H1 (cell line): ENCODE measurements at regions not wholly inside any gene's neighbourhood (a gene's known extent, or its start where the extent isn't known, plus 50 kb on each side); places are given as distances from the start of the nearest gene placed in this dataset.

Source experiments
- CTCF ChIA-PET: fragments of 300-600 bp; sonication (Branson Sonifier 250); formaldehyde crosslinking; loops from one replicate; lab custom pipeline; 2021; ENCODE audit not compliant: partially characterized antibody; lab: Charles Lee
- POLR2A ChIA-PET: fragments of 300-600 bp; sonication (Branson Sonifier 250); formaldehyde crosslinking; loops from one replicate; lab custom pipeline; 2021; ENCODE audit warnings: inconsistent platforms; ENCODE audit not compliant: partially characterized antibody; lab: Charles Lee
- DNase-seq, 2 experiments: peaks; one replicate each; pipeline versions ENCODE4 v3.0.0 to v3.0.0-alpha.2; 2010 to 2022; ENCODE audit warnings: low spot score in 2 of 2, low read depth in 1 of 2, mixed read lengths in 1 of 2
- FAIRE-seq: peaks from 2 replicates; lab custom pipeline; 2011; peaks lifted over from hg19 to GRCh38; lab: Jason Lieb, UNC
- H2AFZ ChIP-seq: 2 replicates; pipeline ENCODE4 v1.8.1; 2012; ENCODE audit warnings: low read length, inconsistent platforms
- H2AK5ac ChIP-seq: 2 replicates; pipeline ENCODE4 v1.6.1; 2013; ENCODE audit warnings: low read depth, low read length
- H2BK120ac ChIP-seq: replicated peaks from 2 replicates; pipeline ENCODE3; 2013; ENCODE audit warnings: low read depth, low read length, inconsistent platforms
- H2BK12ac ChIP-seq: 2 replicates; pipeline ENCODE4 v1.6.1; 2013; ENCODE audit warnings: low read depth, low read length
- H2BK15ac ChIP-seq: 2 replicates; pipeline ENCODE4 v1.6.1; 2013; ENCODE audit warnings: low read length
- H2BK20ac ChIP-seq: 2 replicates; pipeline ENCODE4 v1.6.1; 2013; ENCODE audit warnings: low read length
- H2BK5ac ChIP-seq: 2 replicates; pipeline ENCODE4 v1.6.1; 2013; ENCODE audit warnings: low read depth, low read length
- H3K14ac ChIP-seq: 2 replicates; pipeline ENCODE4 v1.6.1; 2013; ENCODE audit warnings: inconsistent platforms; ENCODE audit not compliant: insufficient read length
- H3K18ac ChIP-seq: 2 replicates; pipeline ENCODE4 v1.6.1; 2013; ENCODE audit warnings: low read length; ENCODE audit errors: extremely low read depth
- H3K23ac ChIP-seq: 2 replicates; pipeline ENCODE4 v1.6.1; 2013; ENCODE audit warnings: inconsistent platforms; ENCODE audit not compliant: insufficient read length
- H3K23me2 ChIP-seq: 2 replicates; pipeline ENCODE4 v1.6.1; 2013; ENCODE audit warnings: low read depth, low read length
- H3K27ac ChIP-seq: 2 replicates; pipeline ENCODE4 v1.6.1; 2011; ENCODE audit warnings: low read depth, low read length, inconsistent platforms
- H3K27me3 ChIP-seq, 4 experiments: replicated peaks in 1 of 4; 1 replicate in 1 of 4; 2 replicates in 3 of 4; pipeline versions ENCODE4 v1.6.1 to v1.8.1; 2011 to 2013; ENCODE audit warnings: low read length in 3 of 4, mild to moderate bottlenecking in 3 of 4, inconsistent platforms in 2 of 4, mixed read lengths in 2 of 4, moderate library complexity in 1 of 4; ENCODE audit not compliant: control insufficient read depth in 3 of 4, insufficient read depth in 3 of 4; ENCODE audit errors: extremely low read depth in 1 of 4
- H3K36me3 ChIP-seq, 4 experiments: 2 replicates each; pipeline versions ENCODE4 v1.6.1 to v1.8.1; 2011 to 2013; ENCODE audit warnings: mild to moderate bottlenecking in 4 of 4, low read length in 3 of 4, moderate library complexity in 2 of 4, control low read depth in 1 of 4, inconsistent platforms in 1 of 4; ENCODE audit not compliant: insufficient read depth in 4 of 4, control insufficient read depth in 2 of 4
- H3K4ac ChIP-seq: replicated peaks from 2 replicates; pipeline ENCODE3; 2013; ENCODE audit warnings: low read length, low read depth, mixed read lengths, inconsistent platforms; ENCODE audit not compliant: insufficient read length
- H3K4me1 ChIP-seq, 4 experiments: replicated peaks in 1 of 4; 1 replicate in 1 of 4; 2 replicates in 3 of 4; pipeline versions ENCODE4 v1.6.1 to v1.8.1; 2011 to 2013; ENCODE audit warnings: low read length in 3 of 4, inconsistent platforms in 2 of 4, mixed read lengths in 1 of 4; ENCODE audit not compliant: insufficient read depth in 4 of 4, control insufficient read depth in 3 of 4
- H3K4me2 ChIP-seq, 2 experiments: 2 replicates each; pipeline versions ENCODE4 v1.6.1 to v1.8.1; 2011 to 2013; ENCODE audit warnings: low read depth in 2 of 2, low read length in 2 of 2, control low read depth in 1 of 2, inconsistent platforms in 1 of 2, mild to moderate bottlenecking in 1 of 2; ENCODE audit not compliant: insufficient read depth in 1 of 2
- H3K4me3 ChIP-seq, 4 experiments: fragments of 200-600, 300-600 bp in 1 of 4; sonication (generic), shearing (Covaris generic), sonication (Bioruptor Twin) in 1 of 4; 2 replicates each; pipeline versions ENCODE4 v1.5.1 to v1.8.1; 2011 to 2016; ENCODE audit warnings: low read length in 4 of 4, low read depth in 3 of 4, control low read depth in 2 of 4, inconsistent platforms in 2 of 4, mild to moderate bottlenecking in 2 of 4, mixed read lengths in 1 of 4, moderate library complexity in 1 of 4; ENCODE audit not compliant: insufficient read depth in 2 of 4; ENCODE audit errors: extremely low read depth in 1 of 4
- H3K56ac ChIP-seq: replicated peaks from 2 replicates; pipeline ENCODE3; 2013; ENCODE audit warnings: low read depth, mild to moderate bottlenecking, mixed read lengths, low read length, inconsistent platforms; ENCODE audit not compliant: insufficient read length
- H3K79me1 ChIP-seq: 2 replicates; pipeline ENCODE4 v1.6.1; 2013; ENCODE audit warnings: low read depth, low read length, control low read depth
- H3K79me2 ChIP-seq, 2 experiments: 2 replicates each; pipeline versions ENCODE4 v1.6.1 to v1.8.1; 2012 to 2013; ENCODE audit warnings: low read length in 2 of 2, mild to moderate bottlenecking in 2 of 2, inconsistent platforms in 1 of 2; ENCODE audit not compliant: insufficient read depth in 2 of 2, control insufficient read depth in 1 of 2
- H3K9ac ChIP-seq, 4 experiments: replicated peaks in 1 of 4; 1 replicate in 1 of 4; 2 replicates in 3 of 4; pipeline versions ENCODE4 v1.6.1 to v1.8.1; 2011 to 2013; ENCODE audit warnings: low read depth in 3 of 4, low read length in 3 of 4, control low read depth in 2 of 4, mild to moderate bottlenecking in 2 of 4, moderate library complexity in 2 of 4, inconsistent platforms in 1 of 4; ENCODE audit errors: extremely low read depth in 1 of 4
- H3K9me3 ChIP-seq, 2 experiments: 2 replicates each; pipeline versions ENCODE4 v1.6.1 to v1.8.1; 2012 to 2013; ENCODE audit warnings: mild to moderate bottlenecking in 2 of 2, moderate library complexity in 2 of 2, control low read depth in 1 of 2, inconsistent platforms in 1 of 2, low read depth in 1 of 2, low read length in 1 of 2, mixed read lengths in 1 of 2; ENCODE audit not compliant: insufficient read depth in 2 of 2
- H4K20me1 ChIP-seq, 2 experiments: replicated peaks in 1 of 2; 2 replicates each; pipeline versions ENCODE3 to v1.8.1; 2011 to 2013; ENCODE audit warnings: inconsistent platforms in 2 of 2, low read length in 2 of 2, mild to moderate bottlenecking in 1 of 2; ENCODE audit not compliant: insufficient read depth in 2 of 2, control insufficient read depth in 1 of 2
- H4K5ac ChIP-seq: 2 replicates; pipeline ENCODE4 v1.6.1; 2013; ENCODE audit warnings: low read length, low read depth, mixed read lengths, inconsistent platforms; ENCODE audit not compliant: insufficient read length
- H4K8ac ChIP-seq: 2 replicates; pipeline ENCODE4 v1.8.0; 2013; ENCODE audit warnings: mild to moderate bottlenecking, moderate library complexity, low read length, inconsistent platforms; ENCODE audit not compliant: insufficient read depth; ENCODE audit errors: extremely low read depth
- H4K91ac ChIP-seq: replicated peaks from 2 replicates; pipeline ENCODE3; 2013; ENCODE audit warnings: low read length, mixed read lengths, inconsistent platforms; ENCODE audit not compliant: insufficient read length
- FOSL1 ChIP-seq: IDR thresholded peaks from 2 replicates; pipeline ENCODE4 v1.6.1; 2011; ENCODE audit warnings: mild to moderate bottlenecking, low read depth, low read length, moderate library complexity; ENCODE audit not compliant: insufficient read depth
- JUN ChIP-seq: IDR thresholded peaks from 2 replicates; pipeline ENCODE4 v1.6.1; 2011; ENCODE audit warnings: low read depth, mild to moderate bottlenecking, improper control_type of control experiment, low read length
- JUND ChIP-seq: IDR thresholded peaks from 2 replicates; pipeline ENCODE4 v1.6.1; 2011; ENCODE audit warnings: mild to moderate bottlenecking, improper control_type of control experiment, low read length
- KDM1A ChIP-seq: fragments of 200-600, 300-600 bp; sonication (generic); IDR thresholded peaks from 2 replicates; pipeline ENCODE4 v1.7.1; 2016; ENCODE audit warnings: mild to moderate bottlenecking, low read length, borderline replicate concordance
- KDM4A ChIP-seq: IDR thresholded peaks from one replicate; pipeline ENCODE4 v1.7.1; 2012; ENCODE audit warnings: low read depth, mild to moderate bottlenecking, moderate library complexity, low read length, inconsistent platforms; ENCODE audit not compliant: severe bottlenecking
- MAFK ChIP-seq: IDR thresholded peaks from 2 replicates; pipeline ENCODE4 v1.6.1; 2012; ENCODE audit warnings: low read depth, mild to moderate bottlenecking, improper control_type of control experiment, low read length
- MAX ChIP-seq: IDR thresholded peaks from 2 replicates; pipeline ENCODE4 v1.6.1; 2012; ENCODE audit warnings: inconsistent platforms
- POLR2A ChIP-seq, 2 experiments: IDR thresholded peaks; 1 replicate in 1 of 2; 2 replicates in 1 of 2; pipeline ENCODE4 v1.6.1; 2011; ENCODE audit warnings: low read depth in 2 of 2, low read length in 2 of 2, mild to moderate bottlenecking in 2 of 2; ENCODE audit errors: control extremely low read depth in 1 of 2
- POU5F1 ChIP-seq: IDR thresholded peaks from 2 replicates; pipeline ENCODE4 v1.6.1; 2011; ENCODE audit warnings: low read depth, mild to moderate bottlenecking, low read length, moderate library complexity
- RAD21 ChIP-seq, 2 experiments: IDR thresholded peaks in 1 of 2; conservative IDR thresholded peaks in 1 of 2; 2 replicates each; pipeline ENCODE4 v1.6.1; 2011; ENCODE audit warnings: low read depth in 2 of 2, low read length in 2 of 2, improper control_type of control experiment in 1 of 2, inconsistent platforms in 1 of 2, mild to moderate bottlenecking in 1 of 2, moderate library complexity in 1 of 2
- RBBP5 ChIP-seq: IDR thresholded peaks from 2 replicates; pipeline ENCODE4 v1.7.1; 2012; ENCODE audit warnings: low read depth, mild to moderate bottlenecking, inconsistent platforms, low read length, moderate library complexity, borderline replicate concordance
- RXRA ChIP-seq: IDR thresholded peaks from 2 replicates; pipeline ENCODE4 v1.6.1; 2011; ENCODE audit warnings: low read depth, mild to moderate bottlenecking, low read length, moderate library complexity; ENCODE audit not compliant: insufficient read depth
- SP1 ChIP-seq: IDR thresholded peaks from 2 replicates; pipeline ENCODE4 v1.6.1; 2011; ENCODE audit warnings: low read depth, low read length
- SP4 ChIP-seq: IDR thresholded peaks from 2 replicates; pipeline ENCODE4 v1.6.1; 2012; ENCODE audit warnings: low read length, inconsistent platforms
- SRF ChIP-seq: IDR thresholded peaks from 2 replicates; pipeline ENCODE4 v1.6.1; 2011; ENCODE audit warnings: mild to moderate bottlenecking, low read depth, low read length, moderate library complexity
- WGBS, 2 experiments: shearing (Covaris generic) in 1 of 2; methylation state at CpG; one replicate each; pipeline versions ENCODE4 v1.1.6 to v1.1.7; 2013 to 2015; ENCODE audit warnings: low lambda C conversion rate in 2 of 2, mixed read lengths in 2 of 2, inconsistent platforms in 1 of 2, low coverage in 1 of 2, missing lambda C conversion rate in 1 of 2; ENCODE audit not compliant: insufficient replicate concordance in 2 of 2, insufficient coverage in 1 of 2, insufficient read length in 1 of 2; ENCODE audit errors: extremely low coverage in 1 of 2, missing lambda C conversion rate in 1 of 2; 5-methylcytosine and 5-hydroxymethylcytosine counted together

GRCh38 chr9:32716955-32717543 is 66.3 kb upstream of the TMEM215 start:
- Histone ChIP-seq H4K20me1 (no peaks in the 10 kb centered on the region), H3K36me3 (no peaks in the 10 kb centered on the region), H4K5ac (no peak overlapping the region), H2BK20ac (no peak overlapping the region), H3K18ac (no peak overlapping the region), H2AFZ (no peak overlapping the region), H4K91ac (no peak overlapping the region), H3K4me1 (no peaks in the 10 kb centered on the region), H2BK15ac (no peak overlapping the region), H3K23me2 (no peaks in the 10 kb centered on the region), H3K4ac (no peak overlapping the region), H3K9me3 (no peaks in the 10 kb centered on the region), H2BK5ac (no peak overlapping the region), H3K4me3 (no peak overlapping the region), H3K79me1 (no peaks in the 10 kb centered on the region), H2BK120ac (no peak overlapping the region), H3K56ac (no peak overlapping the region), H3K23ac (no peak overlapping the region), H3K4me2 (no peak overlapping the region), H3K27me3 (no peaks in the 10 kb centered on the region), H4K8ac (no peak overlapping the region), H3K14ac (no peak overlapping the region), H3K27ac (no peak overlapping the region), H2BK12ac (no peak overlapping the region), H2AK5ac (no peak overlapping the region), H3K79me2 (no peaks in the 10 kb centered on the region), H3K9ac (no peak overlapping the region)
- no peak for FAIRE-seq
- ChIA-PET POLR2A (no interaction called here), CTCF (no interaction called here)
- 87% methylated on average over 4 of the region's 4 CpGs; no CpG with 5 or more reads in 1 of the 2 experiments for WGBS, 2 experiments
- DNase-seq: no peak
- TF ChIP-seq JUN (no peak), POU5F1 (no peak), RAD21 (IDR thresholded peaks at IDR 0.05 in 1 of 2, conservative IDR thresholded peaks at IDR 0.05 in 1 of 2; ENCODE audit: low read depth in 2 of 2, low read length in 2 of 2) (no peak), POLR2A (IDR thresholded peaks at IDR 0.05; ENCODE audit: control extremely low read depth in 1 of 2, low read depth in 2 of 2, low read length in 2 of 2) (no peak), KDM4A (no peak), RXRA (no peak), MAFK (no peak), MAX (no peak), SP4 (no peak), KDM1A (no peak), SRF (no peak), FOSL1 (no peak), JUND (no peak), RBBP5 (no peak), SP1 (no peak)
